GM23338 (cell line): ENCODE measurements at regions not wholly inside any gene's neighbourhood (a gene's known extent, or its start where the extent isn't known, plus 50 kb on each side); places are given as distances from the start of the nearest gene placed in this dataset.

ENCODE experiments used
- ATAC-seq: fragments of 200-7000 bp; cut with Tn5 transposase; 3 replicates; pipeline ENCODE4 v1.9.1; 2020
- DNase-seq: peaks from one replicate; pipeline ENCODE4 v3.0.0-alpha.2; 2015; ENCODE audit warnings: low spot score
- H2AFZ ChIP-seq: fragments of 200-600 bp; sonication (generic); 2 replicates; pipeline ENCODE4 v1.8.0; 2016; ENCODE audit warnings: antibody characterized with exemption, mild to moderate bottlenecking, moderate library complexity
- H3F3A ChIP-seq: fragments of 200-600 bp; sonication (generic); replicated peaks from 2 replicates; pipeline ENCODE4 v1.8.0; 2017; ENCODE audit warnings: antibody characterized with exemption, mixed run types, low read depth
- H3K27ac ChIP-seq: fragments of 200-600 bp; sonication (generic); 2 replicates; pipeline ENCODE4 v1.6.1; 2016; ENCODE audit warnings: low read depth
- H3K27me3 ChIP-seq: fragments of 200-600 bp; sonication (generic); 2 replicates; pipeline ENCODE4 v1.8.0; 2016; ENCODE audit warnings: mild to moderate bottlenecking, mixed run types, moderate library complexity; ENCODE audit not compliant: insufficient read depth
- H3K36me3 ChIP-seq: fragments of 200-600 bp; sonication (generic); 2 replicates; pipeline ENCODE4 v1.8.0; 2016; ENCODE audit warnings: mild to moderate bottlenecking; ENCODE audit not compliant: insufficient read depth
- H3K4me1 ChIP-seq: fragments of 200-600 bp; sonication (generic); 2 replicates; pipeline ENCODE4 v1.8.0; 2016; ENCODE audit warnings: mild to moderate bottlenecking, moderate library complexity; ENCODE audit not compliant: insufficient read depth
- H3K4me2 ChIP-seq: fragments of 200-600 bp; sonication (generic); 2 replicates; pipeline ENCODE4 v1.7.1; 2017; ENCODE audit warnings: mixed run types
- H3K4me3 ChIP-seq: fragments of 200-600 bp; sonication (generic); 2 replicates; pipeline ENCODE4 v1.6.1; 2016; ENCODE audit warnings: mixed run types
- H3K79me2 ChIP-seq: fragments of 200-600 bp; sonication (generic); replicated peaks from 2 replicates; pipeline ENCODE4 v1.8.0; 2017; ENCODE audit warnings: mild to moderate bottlenecking; ENCODE audit not compliant: insufficient read depth
- H3K9me2 ChIP-seq: fragments of 200-600 bp; sonication (generic); 2 replicates; pipeline ENCODE4 v1.8.0; 2017; ENCODE audit not compliant: insufficient read depth
- H4K20me1 ChIP-seq: fragments of 200-600 bp; sonication (generic); replicated peaks from 2 replicates; pipeline ENCODE4 v1.8.0; 2017; ENCODE audit warnings: mild to moderate bottlenecking; ENCODE audit not compliant: insufficient read depth
- H3K27ac Mint-ChIP-seq: 2 replicates; pipeline ENCODE4 v1.8.0; 2020; ENCODE audit warnings: inconsistent platforms, mild to moderate bottlenecking, moderate library complexity, mixed read lengths
- H3K27me3 Mint-ChIP-seq: 3 replicates; pipeline ENCODE4 v1.8.0; 2022; ENCODE audit warnings: low read depth, mild to moderate bottlenecking, moderate library complexity, mixed read lengths, inconsistent platforms; ENCODE audit not compliant: insufficient read depth, poor library complexity
- H3K36me3 Mint-ChIP-seq: 3 replicates; pipeline ENCODE4 v1.8.0; 2021; ENCODE audit warnings: low read depth, mild to moderate bottlenecking, inconsistent platforms, moderate library complexity, mixed read lengths
- H3K4me1 Mint-ChIP-seq: 3 replicates; pipeline ENCODE4 v1.8.0; 2020; ENCODE audit warnings: mild to moderate bottlenecking, inconsistent platforms, mixed read lengths
- H3K4me3 Mint-ChIP-seq: 3 replicates; pipeline ENCODE4 v1.8.0; 2021; ENCODE audit warnings: moderate library complexity, mild to moderate bottlenecking, inconsistent platforms, mixed read lengths
- H3K9me3 Mint-ChIP-seq: 3 replicates; pipeline ENCODE4 v1.8.0; 2020; ENCODE audit warnings: moderate library complexity, mild to moderate bottlenecking, inconsistent platforms, mixed read lengths
- CREB1 ChIP-seq: fragments of 250-450 bp; sonication (Bioruptor Pico); IDR thresholded peaks from 2 replicates; pipeline ENCODE4 v1.5.0; 2020; ENCODE audit warnings: low read depth, mild to moderate bottlenecking, moderate library complexity
- EZH2 ChIP-seq: fragments of 200-600 bp; sonication (generic); IDR thresholded peaks from one replicate; pipeline ENCODE4 v1.8.0; 2017; ENCODE audit warnings: antibody characterized with exemption, mild to moderate bottlenecking, low read depth; ENCODE audit not compliant: unreplicated experiment
- EZH2phosphoT487 ChIP-seq: fragments of 200-600 bp; sonication (generic); IDR thresholded peaks from one replicate; pipeline ENCODE4 v1.8.1; 2018; ENCODE audit warnings: antibody characterized with exemption; ENCODE audit not compliant: unreplicated experiment
- JUNB ChIP-seq: IDR thresholded peaks from one replicate; pipeline ENCODE4 v1.6.1; 2016; ENCODE audit warnings: antibody characterized with exemption; ENCODE audit not compliant: unreplicated experiment
- NANOG ChIP-seq: IDR thresholded peaks from 2 replicates; pipeline ENCODE4 v1.6.1; 2016; ENCODE audit warnings: antibody characterized with exemption, borderline replicate concordance
- POLR2AphosphoS5 ChIP-seq: IDR thresholded peaks from 2 replicates; pipeline ENCODE4 v1.6.1; 2016; ENCODE audit warnings: antibody characterized with exemption, low read depth
- STAT1 ChIP-seq: IDR thresholded peaks from one replicate; pipeline ENCODE4 v1.6.1; 2016; ENCODE audit warnings: antibody characterized with exemption; ENCODE audit not compliant: unreplicated experiment
- ZNF114 ChIP-seq: fragments of 250-450 bp; sonication (Bioruptor Pico); IDR thresholded peaks from 2 replicates; pipeline ENCODE4 v1.5.0; 2020; ENCODE audit warnings: mild to moderate bottlenecking, moderate library complexity
- ZNF331 ChIP-seq: fragments of 250-450 bp; sonication (Bioruptor Pico); IDR thresholded peaks from 2 replicates; pipeline ENCODE4 v1.5.0; 2020; ENCODE audit warnings: low read depth, mild to moderate bottlenecking, moderate library complexity
- ZNF462 ChIP-seq: fragments of 250-450 bp; sonication (Bioruptor Pico); IDR thresholded peaks from 2 replicates; pipeline ENCODE4 v1.5.0; 2020; ENCODE audit warnings: mild to moderate bottlenecking, moderate library complexity
- TF ChIP-seq, protein P1 (sequence below): IDR thresholded peaks from 2 replicates; pipeline ENCODE4 v1.6.1; 2016; ENCODE audit warnings: antibody characterized with exemption
- TF ChIP-seq, protein P2 (sequence below), 2 experiments: fragments of 200-600 bp in 1 of 2; sonication (generic) in 1 of 2; conservative IDR thresholded peaks; 2 replicates each; pipeline versions ENCODE4 v1.5.1 to v1.6.1; 2016 to 2017; ENCODE audit warnings: antibody characterized with exemption in 2 of 2, low read depth in 2 of 2, mild to moderate bottlenecking in 2 of 2, moderate library complexity in 1 of 2
- TF ChIP-seq, protein P3 (sequence below): IDR thresholded peaks from one replicate; pipeline ENCODE4 v1.6.1; 2018; ENCODE audit warnings: antibody characterized with exemption; ENCODE audit not compliant: unreplicated experiment

DNA sequence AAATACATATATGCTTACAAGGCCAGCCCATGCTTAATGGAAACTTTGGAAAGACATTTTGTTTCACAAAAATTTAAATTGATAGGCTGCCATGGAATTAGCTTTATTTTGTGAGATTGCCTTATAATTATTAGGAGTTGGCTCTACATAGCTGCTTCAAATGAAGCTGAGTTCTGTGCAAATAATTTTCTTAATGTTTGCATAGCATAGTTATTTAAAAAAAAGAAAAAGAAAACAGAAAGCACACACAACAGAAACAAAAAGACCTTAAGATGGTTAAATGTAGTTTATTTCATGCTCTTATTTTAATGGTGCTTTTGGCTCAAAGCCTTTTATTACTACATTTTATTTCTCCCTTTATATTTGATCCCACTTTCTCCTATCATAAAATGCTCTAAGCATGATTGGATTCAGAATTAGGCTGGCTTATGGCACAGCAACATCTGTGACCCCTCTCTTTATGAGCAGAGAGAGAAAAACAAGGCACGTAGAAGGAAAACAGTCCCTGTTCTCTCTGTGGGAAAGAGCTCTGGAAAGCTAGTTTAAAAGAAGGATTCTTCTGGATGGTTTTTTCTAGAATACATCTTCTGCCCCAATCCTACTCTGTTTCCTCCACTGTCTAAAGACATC, 530.5 kb downstream of the NTRK2 start:
- H3K36me3 ChIP-seq = no peaks in the 10 kb centered on the region
- 0 out of 2 replicates have a peak, but pooled peaks cover 4% of the 10 kb centered on the region for H3K9me2 ChIP-seq
- H3K27me3 ChIP-seq = no peaks in the 10 kb centered on the region
- H3K4me1 Mint-ChIP-seq = peaks cover 4% of the 10 kb centered on the region; the same call in 1 of the 3 replicates
- ATAC-seq = no peak
- H2AFZ ChIP-seq = no peak overlapping the region
- DNase-seq = no peak
- H3K27ac Mint-ChIP-seq = no peak overlapping the region
- TF ChIP-seq EZH2 (no peak), JUNB (no peak), ZNF114 (CRISPR knock-in tag) (no peak), EZH2phosphoT487 (no peak), NANOG (no peak), POLR2AphosphoS5 (no peak), ZNF331 (CRISPR knock-in tag) (no peak), ZNF462 (no peak), CREB1 (CRISPR knock-in tag) (no peak), STAT1 (no peak)
- TF ChIP-seq, protein P1, sequence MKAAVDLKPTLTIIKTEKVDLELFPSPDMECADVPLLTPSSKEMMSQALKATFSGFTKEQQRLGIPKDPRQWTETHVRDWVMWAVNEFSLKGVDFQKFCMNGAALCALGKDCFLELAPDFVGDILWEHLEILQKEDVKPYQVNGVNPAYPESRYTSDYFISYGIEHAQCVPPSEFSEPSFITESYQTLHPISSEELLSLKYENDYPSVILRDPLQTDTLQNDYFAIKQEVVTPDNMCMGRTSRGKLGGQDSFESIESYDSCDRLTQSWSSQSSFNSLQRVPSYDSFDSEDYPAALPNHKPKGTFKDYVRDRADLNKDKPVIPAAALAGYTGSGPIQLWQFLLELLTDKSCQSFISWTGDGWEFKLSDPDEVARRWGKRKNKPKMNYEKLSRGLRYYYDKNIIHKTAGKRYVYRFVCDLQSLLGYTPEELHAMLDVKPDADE = no peak
- TF ChIP-seq, protein P2, sequence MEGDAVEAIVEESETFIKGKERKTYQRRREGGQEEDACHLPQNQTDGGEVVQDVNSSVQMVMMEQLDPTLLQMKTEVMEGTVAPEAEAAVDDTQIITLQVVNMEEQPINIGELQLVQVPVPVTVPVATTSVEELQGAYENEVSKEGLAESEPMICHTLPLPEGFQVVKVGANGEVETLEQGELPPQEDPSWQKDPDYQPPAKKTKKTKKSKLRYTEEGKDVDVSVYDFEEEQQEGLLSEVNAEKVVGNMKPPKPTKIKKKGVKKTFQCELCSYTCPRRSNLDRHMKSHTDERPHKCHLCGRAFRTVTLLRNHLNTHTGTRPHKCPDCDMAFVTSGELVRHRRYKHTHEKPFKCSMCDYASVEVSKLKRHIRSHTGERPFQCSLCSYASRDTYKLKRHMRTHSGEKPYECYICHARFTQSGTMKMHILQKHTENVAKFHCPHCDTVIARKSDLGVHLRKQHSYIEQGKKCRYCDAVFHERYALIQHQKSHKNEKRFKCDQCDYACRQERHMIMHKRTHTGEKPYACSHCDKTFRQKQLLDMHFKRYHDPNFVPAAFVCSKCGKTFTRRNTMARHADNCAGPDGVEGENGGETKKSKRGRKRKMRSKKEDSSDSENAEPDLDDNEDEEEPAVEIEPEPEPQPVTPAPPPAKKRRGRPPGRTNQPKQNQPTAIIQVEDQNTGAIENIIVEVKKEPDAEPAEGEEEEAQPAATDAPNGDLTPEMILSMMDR (conservative IDR thresholded peaks at IDR 0.05; ENCODE audit: low read depth in 2 of 2) = no peak
- TF ChIP-seq, protein P3, sequence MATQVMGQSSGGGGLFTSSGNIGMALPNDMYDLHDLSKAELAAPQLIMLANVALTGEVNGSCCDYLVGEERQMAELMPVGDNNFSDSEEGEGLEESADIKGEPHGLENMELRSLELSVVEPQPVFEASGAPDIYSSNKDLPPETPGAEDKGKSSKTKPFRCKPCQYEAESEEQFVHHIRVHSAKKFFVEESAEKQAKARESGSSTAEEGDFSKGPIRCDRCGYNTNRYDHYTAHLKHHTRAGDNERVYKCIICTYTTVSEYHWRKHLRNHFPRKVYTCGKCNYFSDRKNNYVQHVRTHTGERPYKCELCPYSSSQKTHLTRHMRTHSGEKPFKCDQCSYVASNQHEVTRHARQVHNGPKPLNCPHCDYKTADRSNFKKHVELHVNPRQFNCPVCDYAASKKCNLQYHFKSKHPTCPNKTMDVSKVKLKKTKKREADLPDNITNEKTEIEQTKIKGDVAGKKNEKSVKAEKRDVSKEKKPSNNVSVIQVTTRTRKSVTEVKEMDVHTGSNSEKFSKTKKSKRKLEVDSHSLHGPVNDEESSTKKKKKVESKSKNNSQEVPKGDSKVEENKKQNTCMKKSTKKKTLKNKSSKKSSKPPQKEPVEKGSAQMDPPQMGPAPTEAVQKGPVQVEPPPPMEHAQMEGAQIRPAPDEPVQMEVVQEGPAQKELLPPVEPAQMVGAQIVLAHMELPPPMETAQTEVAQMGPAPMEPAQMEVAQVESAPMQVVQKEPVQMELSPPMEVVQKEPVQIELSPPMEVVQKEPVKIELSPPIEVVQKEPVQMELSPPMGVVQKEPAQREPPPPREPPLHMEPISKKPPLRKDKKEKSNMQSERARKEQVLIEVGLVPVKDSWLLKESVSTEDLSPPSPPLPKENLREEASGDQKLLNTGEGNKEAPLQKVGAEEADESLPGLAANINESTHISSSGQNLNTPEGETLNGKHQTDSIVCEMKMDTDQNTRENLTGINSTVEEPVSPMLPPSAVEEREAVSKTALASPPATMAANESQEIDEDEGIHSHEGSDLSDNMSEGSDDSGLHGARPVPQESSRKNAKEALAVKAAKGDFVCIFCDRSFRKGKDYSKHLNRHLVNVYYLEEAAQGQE = no peak
- H3K27me3 Mint-ChIP-seq = peaks cover 2% of the 10 kb centered on the region
- no peak overlapping the region for H3K4me3 ChIP-seq
- H3F3A ChIP-seq = no peaks in the 10 kb centered on the region
- H3K9me3 Mint-ChIP-seq = no peaks in the 10 kb centered on the region; the same call in 1 of the 3 replicates
- no peaks in the 10 kb centered on the region for H4K20me1 ChIP-seq
- H3K36me3 Mint-ChIP-seq = no peaks in the 10 kb centered on the region
- H3K4me1 ChIP-seq = peaks cover 4% of the 10 kb centered on the region; the same call in 1 of the 2 replicates
- H3K27ac ChIP-seq = no peak overlapping the region
- H3K4me2 ChIP-seq = no peak overlapping the region
- H3K4me3 Mint-ChIP-seq = no peak overlapping the region
- H3K79me2 ChIP-seq = no peaks in the 10 kb centered on the region
